DOHH2 (cell line): ENCODE measurements at regions not wholly inside any gene's neighbourhood (a gene's known extent, or its start where the extent isn't known, plus 50 kb on each side); places are given as distances from the start of the nearest gene placed in this dataset.

Source experiments
- CTCF ChIP-seq: fragments of 200-600 bp; sonication (generic); IDR thresholded peaks from one replicate; pipeline ENCODE4 v1.5.1; 2014; ENCODE audit warnings: antibody characterized with exemption, mild to moderate bottlenecking, low read depth, low read length; ENCODE audit not compliant: poor library complexity, severe bottlenecking
- EZH2phosphoT487 ChIP-seq: fragments of 200-600 bp; sonication (generic); IDR thresholded peaks from 2 replicates; pipeline ENCODE4 v1.6.1; 2017; ENCODE audit warnings: borderline replicate concordance, mild to moderate bottlenecking, antibody characterized with exemption, low read length, moderate library complexity, mixed read lengths

- TF ChIP-seq CTCF = no peak
- TF ChIP-seq EZH2phosphoT487 = no peak
Measured at GRCh38 chr11:69874984-69875624, 55.9 kb upstream of the FGF3 start.
